Right lung (tissue), 2 donors: ENCODE measurements at regions not wholly inside any gene's neighbourhood (a gene's known extent, or its start where the extent isn't known, plus 50 kb on each side); places are given as distances from the start of the nearest gene placed in this dataset.

Experiments
- DNase-seq, 2 donors: peaks; one replicate each; pipeline ENCODE4 v3.0.0-alpha.2; 2013

DNA sequence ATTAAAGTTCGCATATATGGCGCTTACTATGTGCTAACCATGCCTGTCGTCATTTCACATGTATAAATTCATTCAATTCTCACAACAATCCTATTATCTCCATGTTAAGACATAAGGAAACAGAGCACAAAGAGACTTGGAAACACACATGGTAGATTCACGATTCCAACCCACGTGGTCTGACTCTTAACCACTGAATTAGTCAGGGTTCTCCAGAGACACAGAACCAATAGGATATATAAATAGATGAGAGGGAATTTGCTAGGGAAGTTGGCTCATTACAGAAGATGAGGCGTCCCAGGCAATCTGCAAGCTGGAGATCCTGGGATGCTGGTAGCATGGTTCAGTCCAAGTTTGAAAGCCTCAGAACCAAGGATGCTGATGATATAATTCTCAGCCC lies 765.3 kb downstream of the TBL1XR1 start:
- DNase-seq, result no peak

DNA sequence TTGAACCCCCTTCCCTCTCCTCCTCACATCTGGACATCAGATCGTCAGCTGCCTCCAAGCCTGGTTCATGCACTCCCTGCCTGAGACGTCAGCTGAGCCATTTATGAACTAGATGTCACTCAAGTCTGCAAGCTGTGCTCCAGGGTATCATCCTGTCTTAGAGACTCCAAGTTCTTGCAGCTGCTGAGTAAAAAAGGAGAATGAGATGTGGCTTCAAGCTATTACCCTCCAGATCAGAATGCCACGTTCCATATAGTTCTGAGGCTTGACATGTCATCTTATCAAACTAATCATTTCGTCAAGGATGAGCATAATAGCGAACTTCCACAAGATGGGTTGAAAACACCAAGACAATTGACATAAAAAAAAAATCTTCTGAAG lies 766.3 kb downstream of the TBL1XR1 start:
- no peak for DNase-seq

DNA sequence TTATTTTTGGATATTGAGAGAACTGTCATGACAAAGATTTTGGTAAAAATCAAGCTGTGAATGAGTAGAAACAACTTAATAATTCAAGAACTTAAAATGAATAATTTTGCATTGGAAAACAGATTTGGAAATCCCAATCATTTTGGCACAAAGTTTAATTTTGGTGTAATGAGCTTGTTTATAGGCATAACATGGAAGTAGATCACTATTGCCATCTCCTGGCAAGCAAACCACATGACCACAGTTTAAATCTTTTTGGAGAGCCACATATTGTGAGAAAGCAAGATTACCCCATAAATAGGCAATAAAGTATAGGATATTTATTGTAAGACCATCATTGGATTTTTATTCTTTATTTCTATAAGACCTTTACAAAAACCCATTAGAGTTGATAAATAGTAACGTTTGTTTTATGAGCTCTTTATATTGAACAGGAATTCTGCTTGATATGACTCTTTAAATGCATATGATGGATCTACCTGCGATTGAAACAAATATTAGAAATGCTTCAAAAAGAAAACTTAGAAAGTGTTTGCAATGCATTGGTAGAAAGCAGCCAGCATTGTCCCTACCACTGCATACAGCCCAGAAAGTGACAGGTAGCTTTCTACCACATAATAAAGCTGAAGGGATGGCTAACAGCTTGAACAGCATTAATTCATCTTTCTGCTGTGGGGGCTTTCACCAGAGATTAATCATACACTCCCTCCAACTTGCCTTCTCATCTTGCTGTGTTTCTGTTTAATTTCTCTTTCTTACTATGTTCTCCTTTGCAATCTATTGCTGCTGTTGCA lies 766.8 kb downstream of the TBL1XR1 start:
- DNase-seq, result peak; percentile 23 to 43

DNA sequence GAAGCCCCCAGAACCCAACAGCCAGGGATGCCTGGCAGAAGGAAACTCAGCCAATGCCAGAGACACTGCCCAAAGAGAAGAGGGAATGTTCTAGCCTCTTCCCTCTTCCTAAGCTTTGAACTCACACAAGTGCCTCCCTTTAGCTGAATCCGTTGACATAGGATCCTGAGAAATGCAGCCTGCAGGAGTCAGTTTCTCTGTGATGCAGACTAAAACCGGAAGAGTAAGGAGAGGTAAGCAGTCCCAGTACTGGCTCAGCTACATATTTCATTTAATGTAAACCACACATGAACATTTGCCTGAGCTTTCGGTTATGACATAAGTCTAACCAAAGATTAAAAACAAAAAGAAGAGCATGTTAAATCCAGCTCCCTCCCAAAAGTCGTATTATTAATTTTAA lies 768.7 kb downstream of the TBL1XR1 start:
- no peak for DNase-seq

DNA sequence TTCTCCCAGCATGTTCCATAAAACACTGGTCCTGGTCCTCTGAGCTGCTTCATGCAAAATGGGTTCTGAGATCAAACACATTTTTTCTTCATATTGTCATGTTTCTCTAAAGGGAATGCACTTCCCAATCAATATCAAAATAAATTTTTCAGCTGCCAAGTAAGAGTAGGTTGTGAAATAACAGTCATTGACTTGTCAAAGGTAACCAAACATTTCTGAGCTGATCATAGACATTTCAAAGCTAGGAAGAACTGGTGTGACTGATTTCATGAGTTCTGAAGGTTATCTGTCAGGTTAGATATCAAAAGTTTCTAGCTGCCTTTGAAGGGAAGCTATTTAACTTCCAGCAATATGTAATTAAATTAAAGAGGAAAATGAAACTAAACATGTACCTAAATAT lies 770.9 kb downstream of the TBL1XR1 start:
- no peak for DNase-seq

DNA sequence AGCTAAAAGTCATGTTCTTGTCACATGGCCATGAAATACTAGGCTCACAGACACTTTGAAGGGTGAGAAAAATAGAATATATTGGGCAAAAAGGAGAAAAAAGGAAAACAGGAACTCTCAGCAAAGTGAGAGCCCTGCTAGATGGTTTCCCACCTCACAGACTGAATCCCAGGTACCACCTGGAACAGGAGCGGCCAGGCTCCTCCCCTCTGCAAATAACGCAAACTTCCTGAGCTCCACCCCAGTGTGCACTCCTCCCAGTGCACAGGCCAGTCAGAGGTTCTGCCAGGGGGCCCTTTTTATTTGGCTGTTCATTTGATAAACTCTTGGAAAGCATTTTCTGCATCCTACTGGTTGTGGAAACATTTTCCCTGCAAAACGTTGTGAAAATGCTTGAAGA lies 780.4 kb downstream of the TBL1XR1 start:
- no peak for DNase-seq

DNA sequence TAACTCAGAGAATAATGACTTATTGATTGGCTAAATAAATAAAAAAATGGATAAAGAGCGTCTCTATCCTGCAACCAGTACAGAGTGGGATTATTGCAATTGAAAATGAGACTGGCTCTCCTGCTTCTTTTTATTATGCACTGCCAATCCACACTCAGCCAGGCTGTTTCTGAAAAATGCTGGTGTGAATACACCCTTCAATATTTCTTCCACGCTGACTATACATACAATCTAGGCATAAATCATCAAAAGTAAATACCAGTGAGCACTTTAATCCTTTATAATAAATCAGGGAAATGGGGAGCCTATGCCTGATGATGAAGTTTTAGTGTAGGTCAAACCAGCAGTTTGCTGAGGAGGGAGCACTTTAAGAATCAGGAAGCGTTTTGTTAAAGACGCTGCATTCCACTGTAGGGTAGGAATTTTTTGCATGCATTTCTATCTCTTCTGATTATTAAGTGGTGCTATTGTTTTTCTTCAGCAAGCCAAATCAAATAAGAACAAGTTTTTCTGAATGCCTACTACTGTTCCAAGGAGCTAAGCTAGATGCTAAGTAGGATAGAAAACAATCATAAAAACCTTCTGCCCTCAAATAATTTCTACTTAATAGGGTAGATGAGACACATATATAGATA lies 781.5 kb downstream of the TBL1XR1 start:
- no peak for DNase-seq

DNA sequence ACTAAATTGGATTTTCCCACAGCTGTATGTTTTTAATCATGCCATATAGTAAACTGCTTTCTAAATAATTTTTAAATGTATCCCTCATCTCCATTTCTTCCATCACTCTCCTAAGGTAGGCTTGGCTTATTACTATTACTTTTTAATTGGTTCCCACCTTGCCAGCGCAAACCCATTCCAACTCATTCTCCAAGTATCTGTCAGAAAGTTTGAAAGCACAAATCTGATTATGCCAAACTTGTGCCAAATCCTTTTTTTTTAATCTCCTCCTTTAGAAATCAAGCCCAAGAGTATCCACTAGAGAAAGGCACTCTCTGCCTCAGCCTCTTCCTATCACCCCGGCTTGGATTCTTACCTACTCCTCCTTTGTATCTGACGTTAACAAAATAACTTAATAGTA lies 784.5 kb downstream of the TBL1XR1 start:
- DNase-seq, result no peak

DNA sequence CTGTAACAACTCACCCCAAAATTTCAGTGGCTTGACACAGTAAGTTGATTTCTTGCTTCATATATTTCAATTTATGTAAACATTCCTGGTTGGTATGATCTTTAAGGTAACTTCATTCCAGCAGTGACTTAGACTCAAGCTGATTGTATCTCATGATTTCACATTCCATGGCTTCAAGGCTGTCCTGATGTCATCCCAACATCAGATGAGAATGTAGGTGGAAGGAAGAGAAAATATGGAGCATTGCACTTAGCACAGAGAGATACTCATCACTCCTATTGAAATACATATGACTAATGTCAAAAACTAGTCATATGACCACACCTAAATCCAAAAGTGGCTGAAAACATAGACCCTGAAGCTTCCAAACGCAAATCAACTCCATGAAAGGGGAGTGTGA lies 793.8 kb downstream of the TBL1XR1 start:
- no peak for DNase-seq

DNA sequence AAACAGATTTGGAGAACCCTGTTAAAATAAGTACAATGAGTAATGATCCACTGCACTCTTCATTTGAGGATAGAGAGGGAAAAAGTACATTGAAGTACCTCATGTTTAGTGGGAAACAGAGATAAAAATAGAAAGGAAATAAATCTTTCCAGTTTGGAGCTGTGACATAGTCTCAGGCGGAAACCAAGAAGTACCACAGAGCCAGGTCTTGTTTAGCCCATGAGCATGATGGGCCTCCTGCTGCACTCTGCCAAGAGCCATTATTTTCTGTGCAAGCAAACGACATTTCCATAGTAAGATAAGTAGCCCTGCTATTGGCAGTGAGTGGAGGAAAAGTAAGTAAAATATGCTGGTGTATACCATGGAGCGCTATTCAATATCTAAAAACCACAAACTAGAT lies 796.1 kb downstream of the TBL1XR1 start:
- DNase-seq, result peak; percentile 15 to 31

DNA sequence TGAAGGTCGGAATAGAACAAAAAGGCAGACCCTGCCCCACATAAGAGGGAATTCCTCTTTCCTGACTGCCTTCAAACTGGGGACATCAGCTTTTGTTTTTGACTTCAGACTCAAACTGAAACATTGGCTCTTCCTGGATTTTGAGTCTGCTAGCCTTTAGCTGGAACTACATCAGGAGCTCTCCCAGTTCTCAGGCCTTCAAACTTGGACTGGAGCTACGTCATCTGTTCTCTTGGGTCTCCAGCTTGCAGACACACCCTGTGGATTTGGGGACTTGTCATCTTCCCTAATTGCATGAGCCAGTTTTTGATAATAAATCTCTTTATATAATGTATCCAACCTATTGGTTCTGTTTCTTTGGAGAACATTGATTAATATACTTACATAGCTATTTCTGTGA lies 798.1 kb downstream of the TBL1XR1 start:
- DNase-seq, result no peak

DNA sequence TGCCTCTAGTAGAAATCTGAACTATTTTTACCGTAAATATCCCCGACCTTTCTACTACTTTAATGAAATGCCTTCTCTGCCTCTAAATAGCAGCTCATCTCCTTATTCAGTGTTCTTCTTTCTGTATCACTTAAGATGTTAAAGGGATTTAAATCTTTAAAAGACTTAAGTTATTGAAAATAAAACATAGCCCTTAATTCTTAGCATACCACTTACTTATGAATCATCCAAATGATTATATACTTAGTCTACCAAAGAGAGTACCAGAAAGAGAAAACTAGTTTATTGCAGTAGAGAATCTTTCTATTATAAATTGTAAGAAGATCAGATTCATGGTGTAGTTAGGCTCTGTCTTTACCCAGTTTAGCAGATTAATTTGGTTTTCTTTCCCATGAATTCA lies 802.0 kb downstream of the TBL1XR1 start:
- no peak for DNase-seq

DNA sequence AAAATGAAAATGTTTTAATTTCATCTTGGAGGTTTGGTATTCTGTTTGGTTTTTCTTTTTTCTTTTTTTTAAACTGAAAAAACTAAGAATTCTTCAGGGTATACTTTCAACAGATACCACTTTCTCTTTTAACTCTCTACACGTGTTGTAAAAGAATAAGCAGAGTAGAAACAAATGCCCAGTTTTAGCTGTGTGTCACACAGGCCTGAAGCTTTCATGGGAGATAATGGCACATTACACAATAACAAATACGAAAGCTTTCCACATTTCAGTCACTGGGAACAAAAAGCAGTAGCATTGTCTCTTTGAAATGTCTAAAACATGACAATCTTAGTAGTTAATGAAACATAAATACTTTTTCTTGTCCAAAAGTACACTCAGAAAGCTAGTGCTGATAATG lies 818.5 kb downstream of the TBL1XR1 start:
- no peak for DNase-seq

DNA sequence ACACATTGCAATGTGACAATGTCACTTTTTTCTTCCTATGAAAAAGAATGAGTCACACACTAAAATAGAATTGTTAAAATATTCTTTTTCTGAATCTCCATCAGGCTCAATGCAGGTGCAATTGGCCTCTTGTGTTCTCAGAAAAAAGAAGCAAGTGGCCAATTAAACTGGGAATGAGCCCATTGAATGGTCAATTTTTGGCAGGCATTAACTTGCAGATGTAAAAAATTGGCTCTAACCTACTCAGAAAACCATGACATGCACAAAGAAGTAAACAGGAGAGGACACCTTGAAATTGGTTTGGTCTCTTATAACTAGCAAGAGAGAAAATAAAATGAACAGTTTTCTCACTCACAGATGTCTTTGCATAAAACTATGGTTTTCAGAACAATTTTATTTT lies 820.8 kb downstream of the TBL1XR1 start:
- no peak for DNase-seq

DNA sequence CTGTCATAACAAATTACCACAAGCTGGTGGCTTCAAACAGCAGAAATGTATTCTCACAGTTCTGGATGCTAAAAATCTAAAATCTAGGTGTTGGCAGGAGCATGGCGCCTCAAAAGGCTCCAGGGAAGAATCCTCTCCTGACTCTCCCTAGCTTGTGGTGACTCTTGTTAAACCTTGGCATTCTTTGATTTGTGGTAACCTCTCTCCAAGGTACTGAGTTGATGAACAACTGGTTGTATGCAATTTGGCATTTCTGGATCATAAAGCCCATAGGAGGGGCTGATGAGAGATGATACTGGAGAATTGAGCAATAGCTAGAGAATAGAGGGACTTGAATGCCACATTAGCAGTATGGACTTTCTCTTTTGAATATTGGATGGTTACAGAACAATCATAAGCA lies 821.8 kb downstream of the TBL1XR1 start:
- no peak for DNase-seq

DNA sequence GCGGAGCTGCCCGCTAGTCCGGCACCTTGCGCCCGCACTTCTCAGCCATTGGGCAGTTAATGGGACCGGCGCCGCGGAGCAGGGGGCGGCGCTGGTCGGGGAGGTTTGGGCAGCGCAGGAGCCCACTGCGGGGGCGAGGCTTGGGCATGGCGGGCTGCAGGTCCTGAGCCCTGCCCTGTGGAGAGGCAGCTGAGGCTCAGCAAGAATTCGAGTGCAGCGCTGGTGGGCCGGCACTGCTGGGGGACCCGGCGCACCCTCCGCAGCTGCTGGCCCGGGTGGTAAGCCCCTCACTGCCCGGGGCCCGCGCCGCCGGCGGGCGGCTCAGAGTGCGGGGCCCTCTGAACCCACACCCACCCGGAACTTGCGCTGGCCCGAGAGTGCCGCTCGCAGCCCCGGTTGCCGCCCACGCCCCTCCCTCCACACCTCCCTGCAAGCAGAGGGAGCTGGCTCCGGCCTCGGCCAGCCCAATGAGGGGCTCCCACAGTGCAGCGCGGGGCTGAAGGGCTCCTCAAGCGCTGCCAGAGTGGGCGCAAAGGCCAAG lies 835.0 kb downstream of the TBL1XR1 start:
- no peak for DNase-seq

DNA sequence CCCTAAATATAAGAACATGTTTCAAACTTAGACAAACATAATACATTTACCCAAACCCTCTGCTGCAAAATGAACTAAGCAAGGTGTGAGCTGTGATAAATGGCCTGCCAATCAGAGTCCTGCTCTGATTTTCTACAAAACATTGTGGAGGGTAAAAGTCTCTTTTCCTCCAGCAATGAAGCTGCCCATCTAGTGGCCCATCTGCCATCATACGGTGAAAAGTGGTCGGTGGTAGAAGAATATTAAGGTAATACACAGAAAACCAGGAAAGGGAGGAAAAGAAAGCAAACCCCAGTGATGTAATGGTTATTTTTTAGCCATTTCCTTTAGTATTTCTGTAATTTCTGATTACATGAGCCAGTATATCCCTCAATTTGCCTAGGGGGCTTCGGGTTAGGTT lies 838.1 kb downstream of the TBL1XR1 start:
- DNase-seq, result no peak

DNA sequence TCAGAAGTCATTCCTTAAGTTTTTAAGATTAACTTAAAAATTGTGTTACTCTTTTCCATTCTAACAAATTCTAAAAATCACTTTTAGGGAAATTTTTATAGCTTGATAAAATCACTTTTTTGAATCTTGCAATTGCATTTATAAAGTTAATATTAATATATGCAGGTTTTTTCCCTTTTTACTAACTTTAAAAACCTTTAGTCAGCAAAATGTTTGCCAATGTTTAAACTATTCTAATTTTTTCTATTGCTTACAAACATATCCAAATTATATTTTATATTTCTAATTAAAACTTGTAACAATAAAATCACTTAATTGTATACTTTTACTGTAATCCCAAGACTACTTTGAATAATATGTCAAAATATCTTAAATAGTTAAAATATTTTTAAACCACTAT lies 839.4 kb downstream of the TBL1XR1 start:
- DNase-seq, result no peak

DNA sequence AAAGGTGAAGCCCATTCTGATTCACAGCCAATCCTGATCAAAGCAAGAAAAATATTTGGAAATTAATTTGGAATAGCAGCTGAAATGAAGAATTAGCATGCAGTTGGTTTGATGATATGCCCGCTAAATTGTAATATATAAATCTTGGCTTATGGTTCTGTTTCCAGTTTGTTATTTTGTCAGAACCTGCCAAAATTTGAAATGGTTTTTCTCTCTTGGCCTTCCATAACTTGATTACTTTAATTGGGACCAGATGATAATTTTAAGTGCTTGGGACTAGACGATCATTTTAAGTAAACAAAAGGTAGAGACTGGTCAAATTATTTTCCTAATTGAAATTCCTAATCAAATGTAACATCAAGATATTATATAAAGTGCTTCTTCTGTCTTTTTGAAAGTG lies 842.4 kb downstream of the TBL1XR1 start:
- no peak for DNase-seq

DNA sequence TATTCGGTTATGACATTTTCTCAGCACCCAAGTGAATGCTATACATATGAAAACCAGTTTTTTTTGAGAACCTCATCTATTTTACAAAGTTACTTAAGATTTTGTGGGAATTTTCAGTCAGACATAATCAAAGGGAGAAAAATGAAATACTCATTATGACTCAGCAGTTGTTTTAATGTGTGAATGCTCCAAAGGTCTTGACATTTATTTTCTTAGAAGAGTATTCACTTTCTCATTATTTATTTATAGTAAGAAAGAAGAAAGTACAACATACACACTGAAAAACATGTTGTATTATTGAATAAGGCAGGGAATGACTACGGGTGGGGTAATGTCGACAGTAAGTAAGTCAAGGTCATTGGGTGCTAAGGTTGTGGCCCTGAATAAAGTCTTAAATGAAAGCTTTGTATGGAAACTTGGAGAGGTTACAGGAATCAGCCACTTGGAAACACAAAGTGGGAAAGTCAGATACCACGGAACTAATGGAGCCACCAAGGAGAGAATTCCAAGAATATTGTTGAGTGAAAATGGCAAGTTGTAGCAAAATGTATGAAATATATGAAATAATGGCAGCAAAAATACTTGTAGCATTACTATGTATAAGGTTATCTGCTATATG lies 844.5 kb downstream of the TBL1XR1 start:
- no peak for DNase-seq

DNA sequence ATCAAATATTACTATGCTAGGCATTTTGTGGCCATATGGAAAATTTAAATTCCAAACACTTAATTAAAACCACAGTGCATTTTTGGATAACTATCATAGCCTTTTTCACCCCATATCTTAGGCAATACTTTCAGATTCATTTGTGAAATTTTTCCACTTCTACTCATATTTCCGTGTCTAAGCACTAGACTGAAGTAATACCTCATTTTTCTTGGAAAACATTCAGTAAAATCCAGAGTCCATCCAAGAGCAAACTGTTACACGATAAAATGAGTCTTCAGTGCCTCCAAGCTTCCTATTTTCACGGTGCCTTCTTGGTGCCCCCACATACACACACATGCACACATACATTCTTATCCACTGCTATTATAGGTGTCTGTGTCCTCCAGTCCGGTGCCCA lies 845.9 kb downstream of the TBL1XR1 start:
- peak; percentile 31 to 37 for DNase-seq

DNA sequence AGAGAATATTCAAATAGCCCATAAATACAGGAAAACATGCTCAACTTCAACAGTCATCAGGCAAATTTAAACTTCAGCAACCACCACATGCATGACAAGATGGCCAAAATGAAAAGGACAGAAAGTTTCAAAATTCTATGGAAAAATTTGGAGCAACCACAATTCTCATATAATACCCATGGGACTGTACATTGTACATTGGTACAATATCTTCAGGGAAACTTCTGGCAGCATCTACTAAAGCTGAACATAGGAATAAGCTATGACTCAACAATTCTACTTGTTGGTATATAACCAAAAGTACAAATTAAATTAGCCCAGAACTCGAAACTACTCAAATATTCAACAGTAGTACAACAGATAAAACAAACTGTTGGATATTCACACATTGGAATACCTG lies 847.6 kb downstream of the TBL1XR1 start:
- no peak for DNase-seq
